ENCODE measurements at regions not wholly inside any gene's neighbourhood (a gene's known extent, or its start where the extent isn't known, plus 50 kb on each side); places are given as distances from the start of the nearest gene placed in this dataset.

DNA sequence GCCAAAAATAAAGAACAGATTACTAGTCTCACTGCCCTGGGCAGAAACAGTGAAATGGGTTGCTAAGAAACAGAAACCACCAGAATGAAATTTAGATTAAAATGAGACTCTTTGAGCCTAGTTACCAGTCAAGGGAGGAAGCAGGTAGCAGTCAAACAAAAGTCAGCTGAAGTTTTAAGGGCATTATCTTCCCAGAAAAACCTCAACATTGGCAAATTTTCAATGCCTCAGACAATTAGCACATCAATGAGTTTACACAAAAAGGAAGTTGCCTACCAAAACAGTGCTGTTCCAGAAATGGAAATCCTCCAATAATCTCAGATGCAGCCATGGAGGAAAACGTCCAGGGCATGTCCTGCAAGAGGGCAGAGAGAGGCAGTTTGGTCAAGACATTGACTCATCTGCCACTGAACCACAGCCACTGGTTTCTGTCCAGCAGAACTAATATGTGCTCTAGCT lies 399.7 kb upstream of the ADGRB3 start:
- CTCF ChIA-PET, result interaction anchor here (0.6 kb wide), 1 partner anchor 14 kb away, joined by 3 read pairs; no protein-coding TSS in a partner anchor
- Histone ChIP-seq H3K4me1 (ENCODE audit: control insufficient read depth, insufficient read depth, low read length) (no peaks in the 10 kb centered on the region), H3K36me3 (ENCODE audit: control insufficient read depth in 2 of 2, insufficient read depth in 1 of 2, low read length in 2 of 2) (no peaks in the 10 kb centered on the region), H3K4me3 (ENCODE audit: low read depth, low read length) (no peak overlapping the region), H3K9me3 (ENCODE audit: control insufficient read depth, insufficient read depth, low read depth, low read length) (no peaks in the 10 kb centered on the region), H3K27ac (ENCODE audit: extremely low read depth, low read depth, low read length) (no peak overlapping the region)
- no peak for TF ChIP-seq ZNF37A (tag by site-specific recombination; IDR thresholded peaks at IDR 0.05)
- TF ChIP-seq, protein P1, sequence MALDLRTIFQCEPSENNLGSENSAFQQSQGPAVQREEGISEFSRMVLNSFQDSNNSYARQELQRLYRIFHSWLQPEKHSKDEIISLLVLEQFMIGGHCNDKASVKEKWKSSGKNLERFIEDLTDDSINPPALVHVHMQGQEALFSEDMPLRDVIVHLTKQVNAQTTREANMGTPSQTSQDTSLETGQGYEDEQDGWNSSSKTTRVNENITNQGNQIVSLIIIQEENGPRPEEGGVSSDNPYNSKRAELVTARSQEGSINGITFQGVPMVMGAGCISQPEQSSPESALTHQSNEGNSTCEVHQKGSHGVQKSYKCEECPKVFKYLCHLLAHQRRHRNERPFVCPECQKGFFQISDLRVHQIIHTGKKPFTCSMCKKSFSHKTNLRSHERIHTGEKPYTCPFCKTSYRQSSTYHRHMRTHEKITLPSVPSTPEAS (tag by site-specific recombination; IDR thresholded peaks at IDR 0.05), result no peak
- no peak for TF ChIP-seq ZNF623 (tag by site-specific recombination; IDR thresholded peaks at IDR 0.05)
- TF ChIP-seq ZNF843 (tag by site-specific recombination; IDR thresholded peaks at IDR 0.05), result no peak
- TF ChIP-seq ZNF112 (tag by site-specific recombination; IDR thresholded peaks at IDR 0.05), result no peak
- TF ChIP-seq ZNF274 (IDR thresholded peaks at IDR 0.05; ENCODE audit: low read length), result no peak
- TF ChIP-seq ZNF274 (tag by site-specific recombination; IDR thresholded peaks at IDR 0.05; ENCODE audit: borderline replicate concordance), result no peak
- no peak for TF ChIP-seq ZNF214 (tag by site-specific recombination; IDR thresholded peaks at IDR 0.05; ENCODE audit: borderline replicate concordance)
- no peak for TF ChIP-seq ZSCAN30 (tag by site-specific recombination; IDR thresholded peaks at IDR 0.05)
- TF ChIP-seq, protein P2, sequence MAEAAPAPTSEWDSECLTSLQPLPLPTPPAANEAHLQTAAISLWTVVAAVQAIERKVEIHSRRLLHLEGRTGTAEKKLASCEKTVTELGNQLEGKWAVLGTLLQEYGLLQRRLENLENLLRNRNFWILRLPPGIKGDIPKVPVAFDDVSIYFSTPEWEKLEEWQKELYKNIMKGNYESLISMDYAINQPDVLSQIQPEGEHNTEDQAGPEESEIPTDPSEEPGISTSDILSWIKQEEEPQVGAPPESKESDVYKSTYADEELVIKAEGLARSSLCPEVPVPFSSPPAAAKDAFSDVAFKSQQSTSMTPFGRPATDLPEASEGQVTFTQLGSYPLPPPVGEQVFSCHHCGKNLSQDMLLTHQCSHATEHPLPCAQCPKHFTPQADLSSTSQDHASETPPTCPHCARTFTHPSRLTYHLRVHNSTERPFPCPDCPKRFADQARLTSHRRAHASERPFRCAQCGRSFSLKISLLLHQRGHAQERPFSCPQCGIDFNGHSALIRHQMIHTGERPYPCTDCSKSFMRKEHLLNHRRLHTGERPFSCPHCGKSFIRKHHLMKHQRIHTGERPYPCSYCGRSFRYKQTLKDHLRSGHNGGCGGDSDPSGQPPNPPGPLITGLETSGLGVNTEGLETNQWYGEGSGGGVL (tag by site-specific recombination; IDR thresholded peaks at IDR 0.05), result no peak
- TF ChIP-seq ZNF391 (tag by site-specific recombination; IDR thresholded peaks at IDR 0.05; ENCODE audit: borderline replicate concordance, low read depth), result no peak
- TF ChIP-seq, protein P3, sequence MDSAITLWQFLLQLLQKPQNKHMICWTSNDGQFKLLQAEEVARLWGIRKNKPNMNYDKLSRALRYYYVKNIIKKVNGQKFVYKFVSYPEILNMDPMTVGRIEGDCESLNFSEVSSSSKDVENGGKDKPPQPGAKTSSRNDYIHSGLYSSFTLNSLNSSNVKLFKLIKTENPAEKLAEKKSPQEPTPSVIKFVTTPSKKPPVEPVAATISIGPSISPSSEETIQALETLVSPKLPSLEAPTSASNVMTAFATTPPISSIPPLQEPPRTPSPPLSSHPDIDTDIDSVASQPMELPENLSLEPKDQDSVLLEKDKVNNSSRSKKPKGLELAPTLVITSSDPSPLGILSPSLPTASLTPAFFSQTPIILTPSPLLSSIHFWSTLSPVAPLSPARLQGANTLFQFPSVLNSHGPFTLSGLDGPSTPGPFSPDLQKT (IDR thresholded peaks at IDR 0.05; ENCODE audit: borderline replicate concordance, low read depth, low read length), result no peak
- TF ChIP-seq, protein P4, sequence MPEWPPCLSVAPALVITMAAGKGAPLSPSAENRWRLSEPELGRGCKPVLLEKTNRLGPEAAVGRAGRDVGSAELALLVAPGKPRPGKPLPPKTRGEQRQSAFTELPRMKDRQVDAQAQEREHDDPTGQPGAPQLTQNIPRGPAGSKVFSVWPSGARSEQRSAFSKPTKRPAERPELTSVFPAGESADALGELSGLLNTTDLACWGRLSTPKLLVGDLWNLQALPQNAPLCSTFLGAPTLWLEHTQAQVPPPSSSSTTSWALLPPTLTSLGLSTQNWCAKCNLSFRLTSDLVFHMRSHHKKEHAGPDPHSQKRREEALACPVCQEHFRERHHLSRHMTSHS (tag by site-specific recombination; IDR thresholded peaks at IDR 0.05), result no peak
- no peak for TF ChIP-seq ZNF157 (tag by site-specific recombination; IDR thresholded peaks at IDR 0.05)
- TF ChIP-seq ZNF777 (tag by site-specific recombination; IDR thresholded peaks at IDR 0.05; ENCODE audit: borderline replicate concordance), result no peak
- no peak for TF ChIP-seq OSR2 (tag by site-specific recombination; IDR thresholded peaks at IDR 0.05)
- no peak for TF ChIP-seq ZEB2 (tag by site-specific recombination; IDR thresholded peaks at IDR 0.05)
- TF ChIP-seq, protein P5, sequence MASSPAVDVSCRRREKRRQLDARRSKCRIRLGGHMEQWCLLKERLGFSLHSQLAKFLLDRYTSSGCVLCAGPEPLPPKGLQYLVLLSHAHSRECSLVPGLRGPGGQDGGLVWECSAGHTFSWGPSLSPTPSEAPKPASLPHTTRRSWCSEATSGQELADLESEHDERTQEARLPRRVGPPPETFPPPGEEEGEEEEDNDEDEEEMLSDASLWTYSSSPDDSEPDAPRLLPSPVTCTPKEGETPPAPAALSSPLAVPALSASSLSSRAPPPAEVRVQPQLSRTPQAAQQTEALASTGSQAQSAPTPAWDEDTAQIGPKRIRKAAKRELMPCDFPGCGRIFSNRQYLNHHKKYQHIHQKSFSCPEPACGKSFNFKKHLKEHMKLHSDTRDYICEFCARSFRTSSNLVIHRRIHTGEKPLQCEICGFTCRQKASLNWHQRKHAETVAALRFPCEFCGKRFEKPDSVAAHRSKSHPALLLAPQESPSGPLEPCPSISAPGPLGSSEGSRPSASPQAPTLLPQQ (tag by site-specific recombination; IDR thresholded peaks at IDR 0.05), result no peak
- TF ChIP-seq, protein P6, sequence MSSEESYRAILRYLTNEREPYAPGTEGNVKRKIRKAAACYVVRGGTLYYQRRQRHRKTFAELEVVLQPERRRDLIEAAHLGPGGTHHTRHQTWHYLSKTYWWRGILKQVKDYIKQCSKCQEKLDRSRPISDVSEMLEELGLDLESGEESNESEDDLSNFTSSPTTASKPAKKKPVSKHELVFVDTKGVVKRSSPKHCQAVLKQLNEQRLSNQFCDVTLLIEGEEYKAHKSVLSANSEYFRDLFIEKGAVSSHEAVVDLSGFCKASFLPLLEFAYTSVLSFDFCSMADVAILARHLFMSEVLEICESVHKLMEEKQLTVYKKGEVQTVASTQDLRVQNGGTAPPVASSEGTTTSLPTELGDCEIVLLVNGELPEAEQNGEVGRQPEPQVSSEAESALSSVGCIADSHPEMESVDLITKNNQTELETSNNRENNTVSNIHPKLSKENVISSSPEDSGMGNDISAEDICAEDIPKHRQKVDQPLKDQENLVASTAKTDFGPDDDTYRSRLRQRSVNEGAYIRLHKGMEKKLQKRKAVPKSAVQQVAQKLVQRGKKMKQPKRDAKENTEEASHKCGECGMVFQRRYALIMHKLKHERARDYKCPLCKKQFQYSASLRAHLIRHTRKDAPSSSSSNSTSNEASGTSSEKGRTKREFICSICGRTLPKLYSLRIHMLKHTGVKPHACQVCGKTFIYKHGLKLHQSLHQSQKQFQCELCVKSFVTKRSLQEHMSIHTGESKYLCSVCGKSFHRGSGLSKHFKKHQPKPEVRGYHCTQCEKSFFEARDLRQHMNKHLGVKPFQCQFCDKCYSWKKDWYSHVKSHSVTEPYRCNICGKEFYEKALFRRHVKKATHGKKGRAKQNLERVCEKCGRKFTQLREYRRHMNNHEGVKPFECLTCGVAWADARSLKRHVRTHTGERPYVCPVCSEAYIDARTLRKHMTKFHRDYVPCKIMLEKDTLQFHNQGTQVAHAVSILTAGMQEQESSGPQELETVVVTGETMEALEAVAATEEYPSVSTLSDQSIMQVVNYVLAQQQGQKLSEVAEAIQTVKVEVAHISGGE (tag by site-specific recombination; conservative IDR thresholded peaks at IDR 0.05; ENCODE audit: low read depth), result no peak
- TF ChIP-seq, protein P7, sequence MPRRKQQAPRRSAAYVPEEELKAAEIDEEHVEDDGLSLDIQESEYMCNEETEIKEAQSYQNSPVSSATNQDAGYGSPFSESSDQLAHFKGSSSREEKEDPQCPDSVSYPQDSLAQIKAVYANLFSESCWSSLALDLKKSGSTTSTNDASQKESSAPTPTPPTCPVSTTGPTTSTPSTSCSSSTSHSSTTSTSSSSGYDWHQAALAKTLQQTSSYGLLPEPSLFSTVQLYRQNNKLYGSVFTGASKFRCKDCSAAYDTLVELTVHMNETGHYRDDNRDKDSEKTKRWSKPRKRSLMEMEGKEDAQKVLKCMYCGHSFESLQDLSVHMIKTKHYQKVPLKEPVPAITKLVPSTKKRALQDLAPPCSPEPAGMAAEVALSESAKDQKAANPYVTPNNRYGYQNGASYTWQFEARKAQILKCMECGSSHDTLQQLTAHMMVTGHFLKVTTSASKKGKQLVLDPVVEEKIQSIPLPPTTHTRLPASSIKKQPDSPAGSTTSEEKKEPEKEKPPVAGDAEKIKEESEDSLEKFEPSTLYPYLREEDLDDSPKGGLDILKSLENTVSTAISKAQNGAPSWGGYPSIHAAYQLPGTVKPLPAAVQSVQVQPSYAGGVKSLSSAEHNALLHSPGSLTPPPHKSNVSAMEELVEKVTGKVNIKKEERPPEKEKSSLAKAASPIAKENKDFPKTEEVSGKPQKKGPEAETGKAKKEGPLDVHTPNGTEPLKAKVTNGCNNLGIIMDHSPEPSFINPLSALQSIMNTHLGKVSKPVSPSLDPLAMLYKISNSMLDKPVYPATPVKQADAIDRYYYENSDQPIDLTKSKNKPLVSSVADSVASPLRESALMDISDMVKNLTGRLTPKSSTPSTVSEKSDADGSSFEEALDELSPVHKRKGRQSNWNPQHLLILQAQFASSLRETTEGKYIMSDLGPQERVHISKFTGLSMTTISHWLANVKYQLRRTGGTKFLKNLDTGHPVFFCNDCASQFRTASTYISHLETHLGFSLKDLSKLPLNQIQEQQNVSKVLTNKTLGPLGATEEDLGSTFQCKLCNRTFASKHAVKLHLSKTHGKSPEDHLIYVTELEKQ (tag by site-specific recombination; IDR thresholded peaks at IDR 0.05; ENCODE audit: borderline replicate concordance), result no peak
- TF ChIP-seq ZNF155 (tag by site-specific recombination; IDR thresholded peaks at IDR 0.05), result no peak
- POLR2A ChIA-PET, result no interaction called here

Measured in HEK293 (cell line).